Activated T-cell treated with anti-CD3 and anti-CD28 coated beads, Interleukin-2, amount 50 U/mL, for 72 hours (primary cell): ENCODE measurements at regions not wholly inside any gene's neighbourhood (a gene's known extent, or its start where the extent isn't known, plus 50 kb on each side); places are given as distances from the start of the nearest gene placed in this dataset.

Experiments used
- ATAC-seq, 2 donors: fragments of 150-1000 bp; cut with Tn5 transposase; replicated peaks in 1 of 2; 2 replicates each; pipeline ENCODE4 v1.10.0; 2021; ENCODE audit warnings: moderate library complexity in 2 of 2, mild to moderate bottlenecking in 1 of 2
- DNase-seq, 2 donors: peaks; one replicate each; pipeline ENCODE4 v3.0.0; 2021 to 2022; ENCODE audit warnings: mixed read lengths in 1 of 2
- H3K27ac Mint-ChIP-seq: one replicate; pipeline ENCODE4 v1.8.0; 2022; ENCODE audit warnings: mild to moderate bottlenecking, moderate library complexity, mixed read lengths
- H3K27me3 Mint-ChIP-seq: one replicate; pipeline ENCODE4 v1.8.0; 2022; ENCODE audit warnings: low read depth, mixed read lengths
- H3K36me3 Mint-ChIP-seq, 2 donors: one replicate each; pipeline ENCODE4 v1.8.0; 2022; ENCODE audit warnings: mixed read lengths in 2 of 2, mild to moderate bottlenecking in 1 of 2; ENCODE audit not compliant: insufficient read depth in 2 of 2
- H3K4me1 Mint-ChIP-seq: one replicate; pipeline ENCODE4 v1.8.0; 2022; ENCODE audit warnings: low read depth, mixed read lengths
- H3K4me3 Mint-ChIP-seq, 2 donors: one replicate each; pipeline ENCODE4 v1.8.0; 2022; ENCODE audit warnings: mild to moderate bottlenecking in 2 of 2, mixed read lengths in 2 of 2, moderate library complexity in 2 of 2
- H3K9me3 Mint-ChIP-seq, 2 donors: one replicate each; pipeline ENCODE4 v1.8.0; 2022; ENCODE audit warnings: mixed read lengths in 2 of 2

DNA sequence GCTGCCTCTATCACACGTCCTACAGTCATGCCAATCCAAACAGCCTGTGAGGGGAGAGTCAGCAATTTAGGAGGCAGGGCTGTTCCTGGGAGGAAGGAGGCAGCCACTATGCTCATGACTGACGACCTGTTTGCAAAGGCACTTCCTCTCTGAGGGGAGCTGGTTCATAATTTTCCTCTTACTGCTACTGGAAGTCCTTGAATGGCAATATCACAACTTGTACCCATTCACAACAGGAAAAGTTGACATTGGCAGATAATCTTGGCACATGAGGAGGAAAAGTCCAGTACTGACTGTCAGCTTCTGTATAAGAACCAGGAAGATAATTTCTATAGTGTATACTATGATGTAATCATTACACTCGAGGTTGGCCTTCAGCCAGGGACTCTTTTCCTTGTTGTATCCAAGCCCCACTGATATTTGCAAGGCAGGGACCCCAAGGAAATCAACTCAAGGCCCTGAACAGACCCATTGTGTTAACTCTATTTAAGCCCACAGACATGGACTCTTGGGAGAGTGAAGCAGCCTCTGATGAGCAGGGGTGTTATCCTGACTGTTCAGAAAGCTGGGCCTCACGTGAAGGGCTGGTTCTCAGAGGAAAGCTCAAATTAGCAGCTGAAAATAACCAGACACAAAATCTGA, 267.3 kb upstream of the ADAMTS9 start:
- no peak for ATAC-seq
- Mint-ChIP-seq H3K36me3 (no peaks in the 10 kb centered on the region), H3K4me3 (no peak overlapping the region), H3K27me3 (no peaks in the 10 kb centered on the region), H3K9me3 (peaks cover 6 to 7% of the 10 kb centered on the region in 2 donors), H3K27ac (no peak overlapping the region), H3K4me1 (no peaks in the 10 kb centered on the region)
- DNase-seq: no peak

DNA sequence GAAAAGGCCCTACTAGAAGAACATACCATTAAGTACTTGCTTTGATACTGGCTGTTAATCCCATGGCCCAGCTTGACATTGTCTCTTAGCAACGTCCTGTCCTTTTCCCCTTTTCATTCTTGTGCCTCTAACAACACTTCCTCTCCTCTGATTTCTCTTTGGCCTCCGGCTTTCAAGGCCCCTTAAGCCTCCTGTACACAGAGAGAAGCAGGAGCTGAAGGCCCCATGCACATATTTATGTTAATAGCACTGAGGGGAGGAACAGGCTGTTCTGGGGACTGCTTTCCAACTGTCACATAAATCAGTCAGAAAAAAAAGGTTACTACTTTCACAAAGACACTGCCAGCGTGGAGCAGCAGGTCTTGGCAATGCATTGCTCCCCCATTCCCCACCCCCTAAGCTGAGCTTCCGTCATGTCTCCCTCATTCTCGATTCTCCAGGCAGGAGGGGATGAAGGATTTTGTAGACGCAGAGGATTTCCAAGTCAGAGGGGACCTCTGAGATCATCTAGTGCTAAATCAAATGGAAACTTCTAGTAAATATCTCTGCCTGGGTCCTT, 257.4 kb upstream of the ADAMTS9 start:
- ATAC-seq (no peak), DNase-seq (no peak)
- Mint-ChIP-seq H3K4me3 (no peak overlapping the region), H3K4me1 (no peaks in the 10 kb centered on the region), H3K27me3 (no peaks in the 10 kb centered on the region), H3K36me3 (peaks cover 0 to 2% of the 10 kb centered on the region in 2 donors), H3K9me3 (peaks cover 2 to 10% of the 10 kb centered on the region in 2 donors), H3K27ac (no peak overlapping the region)

DNA sequence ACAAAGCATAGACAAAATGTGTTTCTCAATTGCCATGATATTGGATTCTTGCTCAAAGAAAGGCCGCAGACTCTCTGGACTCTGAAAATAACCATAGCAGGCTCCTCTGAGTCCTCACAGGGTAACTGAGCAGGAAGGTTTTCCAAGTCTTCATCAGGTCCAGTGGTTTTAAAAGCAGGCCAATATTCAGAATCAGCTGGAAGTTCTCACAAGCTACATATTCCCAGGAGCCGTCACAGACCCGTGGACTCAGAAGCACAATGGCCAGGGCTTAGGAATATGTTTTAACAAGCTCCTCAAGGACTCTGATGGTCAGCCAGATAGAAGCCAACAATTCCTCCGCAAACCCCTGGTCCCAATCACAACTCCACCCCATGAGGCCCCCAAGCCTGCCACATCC, 256.1 kb upstream of the ADAMTS9 start:
- no peaks in the 10 kb centered on the region for H3K4me1 Mint-ChIP-seq
- H3K27me3 Mint-ChIP-seq: no peaks in the 10 kb centered on the region
- peaks cover 2 to 10% of the 10 kb centered on the region in 2 donors for H3K9me3 Mint-ChIP-seq
- no peak overlapping the region for H3K27ac Mint-ChIP-seq
- ATAC-seq (no peak), DNase-seq (no peak)
- no peak overlapping the region for H3K4me3 Mint-ChIP-seq
- peaks cover 0 to 2% of the 10 kb centered on the region in 2 donors for H3K36me3 Mint-ChIP-seq

DNA sequence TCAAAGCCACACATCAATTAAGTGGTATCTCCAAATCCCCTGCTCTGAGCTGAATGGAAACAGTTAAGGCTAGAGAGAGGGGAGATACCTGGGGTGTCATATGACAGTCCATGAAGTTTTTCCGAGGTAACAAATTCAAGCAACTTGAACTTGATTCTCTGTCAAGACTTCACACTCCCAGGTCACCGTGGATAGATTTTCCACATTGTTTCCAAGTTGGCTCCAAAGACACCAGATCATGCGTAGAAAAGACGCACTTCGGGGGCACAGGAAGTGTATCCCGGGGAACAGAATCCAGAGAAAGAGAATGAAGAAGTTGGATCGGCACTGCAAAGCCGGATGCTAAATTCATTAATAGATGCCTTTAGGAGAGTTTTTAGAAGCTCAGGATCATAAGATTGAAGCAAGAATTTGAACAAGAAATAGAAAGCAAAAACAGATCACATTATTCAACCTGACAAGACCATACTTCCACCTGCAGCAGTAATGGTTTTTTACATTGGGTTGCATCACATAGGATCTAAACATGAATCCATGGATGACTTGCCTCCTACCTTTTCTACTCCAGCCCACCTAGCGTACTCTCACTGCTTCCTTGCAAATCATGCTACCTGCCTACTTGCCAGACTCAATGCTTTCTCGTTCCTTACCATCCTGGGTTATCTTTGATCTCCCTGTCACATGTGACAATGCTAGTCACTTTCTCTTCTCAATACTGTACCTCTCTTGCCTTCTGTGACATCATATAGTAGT, 253.0 kb upstream of the ADAMTS9 start:
- H3K36me3 Mint-ChIP-seq: peaks cover 0 to 2% of the 10 kb centered on the region in 2 donors
- H3K27me3 Mint-ChIP-seq: no peaks in the 10 kb centered on the region
- no peak overlapping the region for H3K27ac Mint-ChIP-seq
- peaks cover 6 to 11% of the 10 kb centered on the region in 2 donors for H3K9me3 Mint-ChIP-seq
- ATAC-seq: no peak
- H3K4me1 Mint-ChIP-seq: no peaks in the 10 kb centered on the region
- DNase-seq: no peak
- no peak overlapping the region for H3K4me3 Mint-ChIP-seq

DNA sequence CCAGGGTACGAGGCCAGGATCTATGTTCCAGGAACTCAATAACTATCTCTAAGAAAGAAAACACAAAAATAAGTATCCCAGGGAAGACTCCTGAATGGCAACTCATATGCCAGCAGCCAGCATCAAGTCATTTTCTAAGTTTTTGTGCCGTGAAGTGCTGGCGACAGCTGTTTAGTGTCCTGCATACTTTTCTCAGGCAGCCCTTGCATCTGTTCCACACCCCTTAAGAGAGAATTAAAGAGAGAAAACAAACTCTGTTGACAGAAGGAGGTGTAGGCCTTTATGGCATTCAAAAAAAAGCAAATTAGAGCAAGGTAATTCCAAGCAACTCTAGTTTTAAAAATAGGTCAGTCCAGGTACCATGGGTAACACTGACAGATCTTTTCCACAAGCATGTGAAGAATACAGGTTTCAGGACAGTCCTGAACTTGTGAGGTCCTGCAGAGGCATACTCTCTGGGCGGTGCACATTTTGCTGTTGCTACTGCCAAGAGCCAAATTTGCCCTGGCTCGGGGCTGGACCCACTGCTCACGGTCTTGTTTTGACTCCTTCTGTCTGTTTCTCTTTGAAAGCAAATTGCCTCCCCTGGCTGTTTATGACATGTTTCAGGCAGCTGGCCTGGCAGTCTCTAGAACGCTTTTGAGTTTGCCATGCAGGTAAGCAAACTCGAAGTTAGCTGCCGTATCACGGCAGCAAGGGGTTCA, 252.1 kb upstream of the ADAMTS9 start:
- no peak for DNase-seq
- no peak overlapping the region for H3K4me3 Mint-ChIP-seq
- no peak overlapping the region for H3K27ac Mint-ChIP-seq
- ATAC-seq: no peak
- no peaks in the 10 kb centered on the region for H3K4me1 Mint-ChIP-seq
- H3K27me3 Mint-ChIP-seq: no peaks in the 10 kb centered on the region
- H3K9me3 Mint-ChIP-seq: peaks cover 6 to 11% of the 10 kb centered on the region in 2 donors
- peaks cover 0 to 2% of the 10 kb centered on the region in 2 donors for H3K36me3 Mint-ChIP-seq

DNA sequence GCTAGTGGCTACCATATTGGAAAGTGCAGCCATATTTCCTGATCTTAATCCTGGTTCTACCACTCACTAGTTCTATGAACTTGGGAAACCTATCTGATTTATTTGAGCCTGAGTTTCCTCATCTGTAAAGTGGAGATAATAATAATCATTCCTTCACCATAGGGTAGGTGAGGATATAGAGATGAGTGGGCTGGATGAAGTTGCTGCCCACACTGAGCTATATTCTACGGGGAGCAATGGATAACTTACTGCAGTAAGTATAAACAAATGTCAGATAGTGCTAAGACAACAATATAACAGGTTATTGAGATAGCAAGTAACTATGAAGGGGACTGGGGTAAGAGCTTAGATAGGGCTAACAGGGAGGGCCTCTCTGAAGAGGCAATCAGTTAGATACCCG, 251.5 kb upstream of the ADAMTS9 start:
- no peaks in the 10 kb centered on the region for H3K27me3 Mint-ChIP-seq
- H3K36me3 Mint-ChIP-seq: peaks cover 0 to 2% of the 10 kb centered on the region in 2 donors

DNA sequence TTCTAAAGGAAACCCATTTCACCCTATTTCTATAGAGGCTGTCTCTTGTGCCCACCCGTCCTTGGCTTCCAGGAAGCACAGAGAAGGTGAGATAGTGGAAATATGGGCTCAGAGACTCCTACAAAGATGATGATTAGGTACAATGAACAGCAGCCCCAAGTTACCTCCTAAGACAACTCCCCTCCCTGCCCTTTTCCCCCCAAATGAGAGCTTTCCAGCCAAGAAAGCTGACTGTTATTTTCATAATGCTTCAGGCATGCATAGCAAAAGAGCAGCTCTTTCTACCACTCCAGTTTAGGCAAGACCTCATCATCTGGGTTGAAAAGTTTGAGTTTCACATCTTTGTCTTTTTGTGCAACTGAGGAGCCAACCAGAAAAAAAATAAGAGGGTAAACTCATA, 248.8 kb upstream of the ADAMTS9 start:
- DNase-seq: no peak
- H3K36me3 Mint-ChIP-seq: peaks cover 2 to 4% of the 10 kb centered on the region in 2 donors

More for the DNA sequence above, 251.5 kb upstream of the ADAMTS9 start:
- DNase-seq: no peak
- Mint-ChIP-seq H3K27ac (no peak overlapping the region), H3K4me3 (no peak overlapping the region), H3K9me3 (peaks cover 8 to 16% of the 10 kb centered on the region in 2 donors), H3K4me1 (no peaks in the 10 kb centered on the region)
- no peak for ATAC-seq

DNA sequence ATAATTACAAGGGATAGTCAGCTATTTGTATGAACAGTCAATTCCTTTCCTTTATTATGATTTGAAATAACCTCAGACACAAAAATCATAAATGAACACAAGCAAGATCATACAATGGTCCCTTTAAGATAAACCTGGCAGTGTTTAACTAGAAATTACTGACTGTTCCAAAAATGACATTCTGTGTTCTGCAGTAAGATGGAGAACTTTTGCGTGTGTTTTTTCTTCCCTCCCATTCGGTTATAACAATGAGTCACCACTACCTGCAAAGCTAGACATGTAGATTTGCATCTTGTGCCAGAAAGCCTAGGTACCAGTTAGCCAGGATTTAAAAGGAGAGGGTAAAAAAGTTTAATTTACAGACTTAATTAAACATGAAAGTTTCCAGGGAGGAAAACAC, 248.2 kb upstream of the ADAMTS9 start:
- Mint-ChIP-seq H3K4me3 (no peak overlapping the region), H3K36me3 (peaks cover 0 to 4% of the 10 kb centered on the region in 2 donors), H3K27me3 (no peaks in the 10 kb centered on the region), H3K9me3 (peaks cover 6 to 14% of the 10 kb centered on the region in 2 donors), H3K4me1 (no peaks in the 10 kb centered on the region), H3K27ac (no peak overlapping the region)
- ATAC-seq: no peak
- DNase-seq: no peak

More for the DNA sequence above, 248.8 kb upstream of the ADAMTS9 start:
- no peak for ATAC-seq
- Mint-ChIP-seq H3K27me3 (no peaks in the 10 kb centered on the region), H3K4me1 (no peaks in the 10 kb centered on the region), H3K27ac (no peak overlapping the region), H3K4me3 (no peak overlapping the region), H3K9me3 (peaks cover 8 to 15% of the 10 kb centered on the region in 2 donors)

DNA sequence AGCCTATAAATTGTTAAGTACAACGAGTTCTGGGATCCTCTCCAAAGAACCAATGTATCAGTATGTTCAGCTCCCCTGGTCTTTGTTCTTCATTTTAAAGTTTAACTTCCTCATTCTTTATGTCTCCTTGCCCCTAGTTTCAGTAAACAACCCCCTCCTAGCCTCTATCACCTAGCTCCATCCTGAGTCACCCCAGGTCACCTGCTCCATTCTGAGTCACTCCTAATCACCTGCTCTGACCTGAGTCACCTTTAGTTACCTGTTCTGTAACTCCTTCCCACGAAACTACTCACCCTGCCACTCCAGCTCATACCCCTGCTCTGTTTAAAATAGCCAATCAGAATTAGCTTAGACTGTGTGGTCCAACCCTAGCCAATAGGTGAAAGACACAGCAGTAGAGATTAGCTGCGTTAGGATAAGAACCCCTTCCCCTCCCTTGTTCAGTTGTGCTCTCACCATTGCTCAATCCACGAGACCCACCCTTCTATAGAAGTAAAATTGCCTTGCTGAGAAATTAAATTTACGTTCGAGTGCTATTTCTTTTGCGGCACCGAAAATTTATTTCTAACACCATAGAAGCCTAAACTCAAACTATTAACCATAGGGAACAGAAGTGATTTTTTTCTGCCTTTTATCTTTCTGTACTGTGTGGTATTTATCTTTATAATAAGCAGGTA, 245.0 kb upstream of the ADAMTS9 start:
- Mint-ChIP-seq H3K27ac (no peak overlapping the region), H3K4me1 (no peaks in the 10 kb centered on the region), H3K36me3 (peaks cover 0 to 4% of the 10 kb centered on the region in 2 donors), H3K9me3 (peaks cover 2 to 12% of the 10 kb centered on the region in 2 donors), H3K27me3 (no peaks in the 10 kb centered on the region), H3K4me3 (no peak overlapping the region)
- ATAC-seq (no peak), DNase-seq (no peak)

DNA sequence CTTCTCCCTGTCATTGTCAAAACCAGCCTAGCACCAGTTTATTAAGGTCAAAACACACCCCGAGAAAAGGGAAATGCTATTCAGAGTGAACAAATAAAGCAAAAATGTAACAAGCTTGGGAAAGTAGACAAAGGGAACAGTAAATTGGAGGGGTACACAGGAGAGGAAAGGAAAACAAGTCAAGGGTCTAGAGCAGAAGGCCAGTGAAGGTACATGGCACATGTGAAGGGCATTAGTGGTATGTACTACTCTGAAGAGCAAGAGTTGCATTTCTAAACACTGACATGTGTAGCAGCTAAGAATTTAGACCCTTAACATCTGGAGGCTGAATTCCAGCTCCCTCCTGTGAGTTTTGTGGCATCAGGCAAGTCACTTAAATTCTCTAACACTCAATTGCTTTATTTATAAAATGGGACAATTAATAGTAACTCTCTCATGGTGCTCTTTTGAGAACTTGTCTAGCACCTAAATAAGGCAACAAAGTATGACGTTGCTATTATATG, 244.3 kb upstream of the ADAMTS9 start:
- Mint-ChIP-seq H3K4me1 (no peaks in the 10 kb centered on the region), H3K27ac (no peak overlapping the region), H3K4me3 (no peak overlapping the region), H3K27me3 (no peaks in the 10 kb centered on the region), H3K36me3 (peaks cover 0 to 4% of the 10 kb centered on the region in 2 donors), H3K9me3 (peaks cover 2 to 12% of the 10 kb centered on the region in 2 donors)
- DNase-seq (no peak), ATAC-seq (no peak)

DNA sequence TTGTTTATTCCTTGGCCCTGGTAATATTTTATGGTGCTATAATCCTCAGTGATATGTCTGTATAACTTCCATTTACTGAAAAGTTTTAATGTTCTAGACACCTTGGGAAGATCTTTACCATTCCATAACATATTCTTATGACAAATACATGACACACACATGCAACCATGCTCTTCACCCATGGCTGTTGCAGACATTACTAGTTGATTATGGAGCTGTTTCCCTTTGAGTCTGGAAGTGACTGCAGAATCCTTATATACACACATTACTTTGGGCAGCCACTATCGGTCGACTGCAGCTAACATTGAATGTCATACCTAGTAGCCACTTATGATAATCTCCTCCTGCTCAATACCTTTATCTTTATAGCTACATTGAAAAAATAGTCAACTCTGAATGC, 243.1 kb upstream of the ADAMTS9 start:
- H3K27me3 Mint-ChIP-seq: no peaks in the 10 kb centered on the region
- no peaks in the 10 kb centered on the region for H3K4me1 Mint-ChIP-seq
- peaks cover 0 to 4% of the 10 kb centered on the region in 2 donors for H3K36me3 Mint-ChIP-seq
- peaks cover 2 to 15% of the 10 kb centered on the region in 2 donors for H3K9me3 Mint-ChIP-seq
- DNase-seq (no peak), ATAC-seq (no peak)
- no peak overlapping the region for H3K4me3 Mint-ChIP-seq
- H3K27ac Mint-ChIP-seq: no peak overlapping the region

DNA sequence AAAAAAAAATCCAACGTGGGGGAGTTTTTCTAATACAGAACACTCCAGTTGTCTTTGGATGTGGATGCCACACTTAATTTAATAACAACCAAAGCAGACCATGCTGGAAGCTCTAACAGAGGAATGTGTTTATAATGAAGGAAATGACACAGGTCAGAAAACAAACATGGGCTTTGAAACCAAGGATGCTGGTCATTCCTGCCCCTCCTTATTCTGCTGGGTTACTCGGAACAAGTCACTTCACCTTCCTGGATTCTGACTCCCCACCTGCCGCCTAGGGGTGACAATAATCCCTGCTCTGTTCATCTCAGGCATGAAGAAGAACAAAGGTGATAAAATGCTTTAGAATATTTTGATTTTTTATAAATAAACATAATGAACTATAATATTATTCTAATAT, 240.9 kb upstream of the ADAMTS9 start:
- H3K9me3 Mint-ChIP-seq: peaks cover 2 to 10% of the 10 kb centered on the region in 2 donors
- no peak for ATAC-seq

More for the DNA sequence above, 240.9 kb upstream of the ADAMTS9 start:
- no peak for DNase-seq
- Mint-ChIP-seq H3K27ac (no peak overlapping the region), H3K36me3 (peaks cover 0 to 4% of the 10 kb centered on the region in 2 donors), H3K4me1 (no peaks in the 10 kb centered on the region), H3K27me3 (no peaks in the 10 kb centered on the region), H3K4me3 (no peak overlapping the region)
